Heart left ventricle (tissue), 13 donors: ENCODE measurements at regions not wholly inside any gene's neighbourhood (a gene's known extent, or its start where the extent isn't known, plus 50 kb on each side); places are given as distances from the start of the nearest gene placed in this dataset.

Experiments
- POLR2A ChIP-seq, 2 donors: fragments of 450-650 bp; IDR thresholded peaks; one replicate each; pipeline ENCODE4 v1.6.1; 2017; ENCODE audit warnings: antibody characterized with exemption in 2 of 2, mild to moderate bottlenecking in 2 of 2, moderate library complexity in 2 of 2
- TF ChIP-seq, protein P1 (sequence below), 12 donors: fragments of 200-600 bp; sonication (generic) in 4 of 12; IDR thresholded peaks; one replicate each; pipeline versions ENCODE4 v1.5.0 to v1.8.0; 2018 to 2022; ENCODE audit warnings: antibody characterized with exemption in 12 of 12, mild to moderate bottlenecking in 5 of 12
- donor health status: ischemic (EF 13 %, LVEDD 7.1; RV severe dilation, severe dysfunction).
- donor health status: DM: no; HTN: yes; CAD: no.
- donor health status: DM: no; HTN: no; CAD: no.
- donor health status: ischemic (EF 25% LVEDD 6.9; RV normal size, moderate dysfunction).
- donor health status: ischemic (EF 25% LVEDD 5.7; RV mildly dilated, moderate dysfunction).
- donor health status: ischemic (EF 35%, LVEDD 5.7; RV mildly dilated, moderate dysfunction).
- donor health status: nonischemic (EF 11% LVEDD 7.7; RV severe dilation, severe dysfunction).
- donor health status: DM: yes; HTN: yes; CAD: no.
- donor health status: PGD.
- donor health status: ischemic (EF 29% LVEDD 5.4; RV normal size, mild dysfunction).
- donor health status: nonischemic (EF 23%, LVEDD 6.1; RV moderate dilation, normal function).

DNA sequence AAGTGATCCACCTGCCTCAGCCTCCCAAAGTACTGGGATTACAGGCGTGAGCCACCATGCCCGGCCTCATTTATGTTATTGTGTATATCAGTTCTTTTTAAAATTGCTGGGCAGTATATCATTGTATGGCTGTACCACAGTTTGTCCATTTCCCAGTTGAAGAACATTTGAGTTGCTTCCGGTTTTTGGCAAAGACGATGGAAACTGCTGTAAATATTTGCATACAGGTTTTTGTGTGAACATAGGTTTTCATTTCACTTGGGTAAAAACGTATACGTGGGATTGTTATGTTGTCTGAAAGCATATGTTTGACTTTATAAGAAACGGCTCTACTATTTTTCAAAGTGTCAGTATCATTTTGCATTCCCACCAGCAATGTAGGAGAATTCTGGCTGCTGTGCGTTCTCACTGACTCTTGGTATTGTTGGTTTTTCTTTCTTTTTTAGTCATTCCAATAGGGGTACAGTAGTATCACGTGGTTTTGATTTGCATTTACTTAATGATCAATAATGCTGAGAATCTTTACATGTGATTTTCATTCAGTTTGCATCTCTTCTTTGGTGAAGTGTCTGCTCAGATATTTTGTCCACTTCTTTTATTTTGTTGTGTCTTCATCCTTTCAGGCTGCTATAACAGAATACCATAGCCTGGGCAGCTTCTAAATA is 63.2 kb upstream of the GOT2 start:
- TF ChIP-seq, protein P1, sequence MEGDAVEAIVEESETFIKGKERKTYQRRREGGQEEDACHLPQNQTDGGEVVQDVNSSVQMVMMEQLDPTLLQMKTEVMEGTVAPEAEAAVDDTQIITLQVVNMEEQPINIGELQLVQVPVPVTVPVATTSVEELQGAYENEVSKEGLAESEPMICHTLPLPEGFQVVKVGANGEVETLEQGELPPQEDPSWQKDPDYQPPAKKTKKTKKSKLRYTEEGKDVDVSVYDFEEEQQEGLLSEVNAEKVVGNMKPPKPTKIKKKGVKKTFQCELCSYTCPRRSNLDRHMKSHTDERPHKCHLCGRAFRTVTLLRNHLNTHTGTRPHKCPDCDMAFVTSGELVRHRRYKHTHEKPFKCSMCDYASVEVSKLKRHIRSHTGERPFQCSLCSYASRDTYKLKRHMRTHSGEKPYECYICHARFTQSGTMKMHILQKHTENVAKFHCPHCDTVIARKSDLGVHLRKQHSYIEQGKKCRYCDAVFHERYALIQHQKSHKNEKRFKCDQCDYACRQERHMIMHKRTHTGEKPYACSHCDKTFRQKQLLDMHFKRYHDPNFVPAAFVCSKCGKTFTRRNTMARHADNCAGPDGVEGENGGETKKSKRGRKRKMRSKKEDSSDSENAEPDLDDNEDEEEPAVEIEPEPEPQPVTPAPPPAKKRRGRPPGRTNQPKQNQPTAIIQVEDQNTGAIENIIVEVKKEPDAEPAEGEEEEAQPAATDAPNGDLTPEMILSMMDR (IDR thresholded peaks at IDR 0.05), result no peak
- no peak for TF ChIP-seq POLR2A (IDR thresholded peaks at IDR 0.05)
